ENCODE measurements at regions not wholly inside any gene's neighbourhood (a gene's known extent, or its start where the extent isn't known, plus 50 kb on each side); places are given as distances from the start of the nearest gene placed in this dataset.
"Not testable (repeated sequence)": the region's sequence is repeated elsewhere in the genome, so short reads cannot be mapped to it uniquely, and the experiment has no call there.

DNA sequence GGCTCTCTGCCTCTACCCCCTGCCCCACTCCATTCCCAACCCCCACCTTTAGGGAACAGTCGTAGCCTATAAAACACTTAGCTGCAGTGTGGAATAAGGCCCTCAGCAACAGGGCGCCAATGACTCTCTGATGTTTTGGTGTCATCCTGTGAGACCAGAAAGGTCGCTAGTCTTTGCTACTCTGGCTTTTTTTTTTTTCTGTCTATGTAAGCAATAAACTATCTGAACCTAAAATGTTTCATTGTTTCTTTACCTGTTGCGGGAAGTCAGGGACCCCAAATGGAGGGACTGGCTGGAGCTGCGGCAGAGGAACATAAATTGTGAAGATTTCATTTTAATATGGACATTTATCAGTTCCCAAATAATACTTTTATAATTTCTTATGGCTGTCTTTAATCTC lies 154.6 kb downstream of the COPS8 start:
- H3K27me3 ChIP-seq = no peaks in the 10 kb centered on the region
- DNase-seq = no peak
- peaks cover 5% of the 10 kb centered on the region for H3K4me1 ChIP-seq
- H3K4me3 ChIP-seq = no peak overlapping the region
- no peak overlapping the region for H3K27ac ChIP-seq
- no peaks in the 10 kb centered on the region for H3K36me3 ChIP-seq (ENCODE audit: low read depth, missing control alignments)
- intact Hi-C loops (cut with DNase I; ENCODE audit: low total_unique reads) = no loop called here
- H3K9me3 ChIP-seq = no peaks in the 10 kb centered on the region
- no peak for TF ChIP-seq POLR2A (IDR thresholded peaks at IDR 0.05)
- TF ChIP-seq, protein P1, sequence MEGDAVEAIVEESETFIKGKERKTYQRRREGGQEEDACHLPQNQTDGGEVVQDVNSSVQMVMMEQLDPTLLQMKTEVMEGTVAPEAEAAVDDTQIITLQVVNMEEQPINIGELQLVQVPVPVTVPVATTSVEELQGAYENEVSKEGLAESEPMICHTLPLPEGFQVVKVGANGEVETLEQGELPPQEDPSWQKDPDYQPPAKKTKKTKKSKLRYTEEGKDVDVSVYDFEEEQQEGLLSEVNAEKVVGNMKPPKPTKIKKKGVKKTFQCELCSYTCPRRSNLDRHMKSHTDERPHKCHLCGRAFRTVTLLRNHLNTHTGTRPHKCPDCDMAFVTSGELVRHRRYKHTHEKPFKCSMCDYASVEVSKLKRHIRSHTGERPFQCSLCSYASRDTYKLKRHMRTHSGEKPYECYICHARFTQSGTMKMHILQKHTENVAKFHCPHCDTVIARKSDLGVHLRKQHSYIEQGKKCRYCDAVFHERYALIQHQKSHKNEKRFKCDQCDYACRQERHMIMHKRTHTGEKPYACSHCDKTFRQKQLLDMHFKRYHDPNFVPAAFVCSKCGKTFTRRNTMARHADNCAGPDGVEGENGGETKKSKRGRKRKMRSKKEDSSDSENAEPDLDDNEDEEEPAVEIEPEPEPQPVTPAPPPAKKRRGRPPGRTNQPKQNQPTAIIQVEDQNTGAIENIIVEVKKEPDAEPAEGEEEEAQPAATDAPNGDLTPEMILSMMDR (IDR thresholded peaks at IDR 0.05) = no peak
- 94 to 96% methylated on average over 5 of the region's 5 CpGs for WGBS, 2 donors

DNA sequence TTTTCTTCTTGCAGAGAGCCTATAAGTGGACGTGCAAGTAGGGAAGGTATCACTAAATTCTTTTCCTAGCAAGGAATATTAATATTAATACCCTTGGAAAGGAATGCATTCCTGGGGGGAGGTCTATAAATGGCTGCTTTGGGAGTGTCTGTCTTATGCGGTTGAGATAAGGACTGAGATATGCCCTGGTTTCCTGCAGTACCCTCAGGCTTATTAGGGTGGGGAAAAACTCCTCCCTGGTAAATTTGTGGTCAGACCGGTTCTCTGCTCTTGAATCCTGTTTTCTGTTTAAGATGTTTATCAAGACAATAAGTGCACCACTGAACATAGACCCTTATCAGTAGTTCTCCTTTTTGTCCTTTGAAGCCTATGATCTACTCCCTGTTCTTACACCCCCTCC lies 155.2 kb downstream of the COPS8 start:
- H3K27ac ChIP-seq; intact Hi-C loops (cut with DNase I; ENCODE audit: low total_unique reads); H3K4me1 ChIP-seq: not testable (repeated sequence)

DNA sequence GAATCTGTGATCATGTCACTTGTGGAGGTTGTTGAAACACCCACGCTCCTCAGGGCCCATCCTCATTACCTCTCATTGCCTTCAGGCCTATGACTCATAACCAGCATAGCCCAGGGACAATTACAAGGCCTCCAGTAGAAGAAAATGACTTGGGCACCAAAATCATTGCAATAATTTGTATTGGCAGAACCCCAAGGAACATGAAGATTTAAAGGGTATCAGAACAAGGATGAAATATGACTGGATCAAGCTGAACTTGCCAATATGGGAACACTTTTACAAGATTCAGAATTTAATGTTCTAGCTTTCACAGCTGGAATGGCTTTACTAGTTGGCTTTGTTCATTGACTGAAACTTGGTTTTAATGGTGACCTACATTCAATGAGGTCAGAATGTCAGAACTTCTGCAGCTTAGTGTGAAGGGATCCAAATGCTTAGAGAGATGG lies 156.4 kb downstream of the COPS8 start:
- Histone ChIP-seq H3K4me1 (no peaks in the 10 kb centered on the region), H3K4me3 (no peak overlapping the region), H3K36me3 (ENCODE audit: low read depth, missing control alignments) (no peaks in the 10 kb centered on the region), H3K27me3 (no peaks in the 10 kb centered on the region), H3K9me3 (no peaks in the 10 kb centered on the region), H3K27ac (peak overlapping the region in 1 of 2 donors; percentile 60)
- intact Hi-C loops (cut with DNase I; ENCODE audit: low total_unique reads) = no loop called here
- DNase-seq = no peak
- WGBS, 2 donors = 40 to 68% methylated on average over 1 of the region's 1 CpG
- TF ChIP-seq POLR2A (IDR thresholded peaks at IDR 0.05) = no peak
- TF ChIP-seq, protein P1 (IDR thresholded peaks at IDR 0.05) = no peak

More for the DNA sequence above, 155.2 kb downstream of the COPS8 start:
- not testable (repeated sequence) for DNase-seq; H3K9me3 ChIP-seq; H3K27me3 ChIP-seq; H3K4me3 ChIP-seq; H3K36me3 ChIP-seq (ENCODE audit: low read depth, missing control alignments)
- 76 to 89% methylated on average over 3 of the region's 3 CpGs for WGBS, 2 donors

DNA sequence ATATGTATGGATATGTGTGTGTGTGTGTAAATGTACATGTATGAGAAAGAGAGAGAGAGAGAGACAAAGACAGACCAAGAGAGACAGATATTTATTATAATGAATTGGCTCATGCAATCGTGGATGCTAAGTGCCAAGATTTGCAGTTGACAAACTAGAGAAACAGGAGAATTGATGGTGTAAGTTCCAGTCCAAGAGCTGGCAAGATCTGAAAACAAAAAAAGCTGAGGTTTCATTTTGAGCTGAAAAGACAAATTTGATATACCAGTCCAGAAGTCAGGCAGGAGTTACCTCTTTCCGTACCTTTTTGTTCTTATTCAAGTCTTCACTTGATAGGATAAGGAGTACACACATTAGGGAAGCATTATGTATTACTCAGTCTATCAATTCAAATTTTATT lies 157.8 kb downstream of the COPS8 start:
- no peaks in the 10 kb centered on the region for H3K36me3 ChIP-seq (ENCODE audit: low read depth, missing control alignments)
- WGBS, 2 donors = 74 to 79% methylated on average over 2 of the region's 2 CpGs
- TF ChIP-seq, protein P1 (IDR thresholded peaks at IDR 0.05) = no peak
- TF ChIP-seq POLR2A (IDR thresholded peaks at IDR 0.05) = no peak
- H3K4me3 ChIP-seq = no peak overlapping the region
- no peak for DNase-seq
- intact Hi-C loops (cut with DNase I; ENCODE audit: low total_unique reads) = no loop called here
- H3K4me1 ChIP-seq = no peaks in the 10 kb centered on the region
- H3K27me3 ChIP-seq = no peaks in the 10 kb centered on the region
- no peaks in the 10 kb centered on the region for H3K9me3 ChIP-seq
- H3K27ac ChIP-seq = no peak overlapping the region

DNA sequence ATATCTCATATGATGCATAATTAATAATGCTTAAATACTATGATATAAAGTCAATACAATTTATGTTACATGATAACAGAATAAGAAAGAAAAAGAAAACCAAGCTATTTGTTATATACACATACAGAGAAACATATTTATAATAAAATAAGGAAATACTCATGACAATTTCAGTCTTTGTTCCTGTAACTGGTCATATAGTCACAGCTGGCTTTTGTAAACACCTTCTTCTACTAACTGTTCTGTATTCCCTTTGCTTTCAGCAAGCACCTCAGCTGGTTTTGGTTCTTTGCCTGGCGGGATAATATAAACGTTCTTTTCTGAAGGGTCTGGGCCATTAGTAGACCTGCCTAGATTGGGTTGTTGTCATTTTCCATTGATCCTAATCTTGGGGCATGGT lies 158.5 kb downstream of the COPS8 start:
- WGBS, 2 donors = 66 to 78% methylated on average over 2 of the region's 2 CpGs
- Histone ChIP-seq H3K4me1 (no peaks in the 10 kb centered on the region), H3K4me3 (no peak overlapping the region), H3K36me3 (ENCODE audit: low read depth, missing control alignments) (no peaks in the 10 kb centered on the region), H3K9me3 (no peaks in the 10 kb centered on the region), H3K27me3 (no peaks in the 10 kb centered on the region), H3K27ac (no peak overlapping the region)
- intact Hi-C loops (cut with DNase I; ENCODE audit: low total_unique reads) = no loop called here
- DNase-seq = no peak
- TF ChIP-seq POLR2A (IDR thresholded peaks at IDR 0.05) = no peak
- TF ChIP-seq, protein P1 (IDR thresholded peaks at IDR 0.05) = no peak
